Mammary epithelial cell (primary cell): ENCODE measurements at regions not wholly inside any gene's neighbourhood (a gene's known extent, or its start where the extent isn't known, plus 50 kb on each side); places are given as distances from the start of the nearest gene placed in this dataset.

Source experiments
- CTCF ChIP-seq, 2 donors: IDR thresholded peaks in 1 of 2; conservative IDR thresholded peaks in 1 of 2; 2 replicates each; pipeline ENCODE4 v1.5.1; 2011 to 2012; ENCODE audit warnings: inconsistent platforms in 2 of 2, low read length in 2 of 2, mild to moderate bottlenecking in 2 of 2, control low read depth in 1 of 2, low read depth in 1 of 2; ENCODE audit not compliant: insufficient read depth in 1 of 2; ENCODE audit errors: extremely low read depth in 1 of 2
- EZH2 ChIP-seq: IDR thresholded peaks from 2 replicates; pipeline ENCODE4 v1.6.1; 2012; ENCODE audit warnings: low read length, inconsistent platforms, borderline replicate concordance

GRCh38 chr2:30024281-30024680, 102.9 kb upstream of the ALK start:
- TF ChIP-seq CTCF (conservative IDR thresholded peaks at IDR 0.05 in 1 of 2, IDR thresholded peaks at IDR 0.05 in 1 of 2; ENCODE audit: extremely low read depth in 1 of 2, insufficient read depth in 1 of 2, low read depth in 1 of 2, low read length in 2 of 2), result no peak
- TF ChIP-seq EZH2, result no peak
